Loucy (cell line): ENCODE measurements at regions not wholly inside any gene's neighbourhood (a gene's known extent, or its start where the extent isn't known, plus 50 kb on each side); places are given as distances from the start of the nearest gene placed in this dataset.

Experiments used
- H2AFZ ChIP-seq: fragments of 200-600 bp; sonication (generic); 2 replicates; pipeline ENCODE4 v1.6.0; 2016; ENCODE audit warnings: antibody characterized with exemption, mild to moderate bottlenecking, low read length, moderate library complexity
- H3F3A ChIP-seq: fragments of 200-600 bp; 2 replicates; pipeline ENCODE4 v1.6.0; 2016; ENCODE audit warnings: antibody characterized with exemption, low read depth, mild to moderate bottlenecking
- H3K27me3 ChIP-seq: fragments of 200-600 bp; sonication (generic); 2 replicates; pipeline ENCODE4 v1.6.1; 2014; ENCODE audit warnings: low read length, mild to moderate bottlenecking; ENCODE audit not compliant: insufficient read depth, poor library complexity, severe bottlenecking
- H3K36me3 ChIP-seq: fragments of 200-600 bp; sonication (generic); 2 replicates; pipeline ENCODE4 v1.6.1; 2016; ENCODE audit warnings: low read length; ENCODE audit not compliant: insufficient read depth
- H3K4me1 ChIP-seq: fragments of 200-600 bp; sonication (generic); 2 replicates; pipeline ENCODE4 v1.5.1; 2014; ENCODE audit warnings: low read length, mild to moderate bottlenecking; ENCODE audit not compliant: insufficient read depth, poor library complexity, severe bottlenecking
- H3K4me2 ChIP-seq: fragments of 200-600 bp; sonication (generic); 2 replicates; pipeline ENCODE4 v1.6.0; 2014; ENCODE audit warnings: antibody characterized with exemption, low read length, low read depth, mild to moderate bottlenecking; ENCODE audit not compliant: poor library complexity, severe bottlenecking
- H3K4me3 ChIP-seq: fragments of 200-600 bp; sonication (generic); 2 replicates; pipeline ENCODE4 v1.5.1; 2014; ENCODE audit warnings: low read length, mild to moderate bottlenecking, mixed read lengths; ENCODE audit not compliant: poor library complexity, severe bottlenecking
- H3K79me2 ChIP-seq: fragments of 200-600 bp; sonication (generic); 2 replicates; pipeline ENCODE4 v1.6.1; 2014; ENCODE audit warnings: low read length; ENCODE audit not compliant: insufficient read depth
- H3K9ac ChIP-seq: fragments of 200-600 bp; sonication (generic); 2 replicates; pipeline ENCODE4 v1.6.0; 2014; ENCODE audit warnings: mild to moderate bottlenecking, low read depth, low read length, moderate library complexity; ENCODE audit not compliant: poor library complexity, severe bottlenecking
- H3K9me2 ChIP-seq: fragments of 200-600 bp; sonication (generic); replicated peaks from 2 replicates; pipeline ENCODE4 v1.6.1; 2016; ENCODE audit warnings: low read depth, low read length, mixed read lengths
- H3K9me3 ChIP-seq: fragments of 200-600 bp; sonication (generic); 2 replicates; pipeline ENCODE4 v1.6.1; 2014; ENCODE audit warnings: mild to moderate bottlenecking, antibody characterized with exemption, low read length, low read depth; ENCODE audit not compliant: insufficient read depth
- H4K20me1 ChIP-seq: fragments of 200-600 bp; sonication (generic); 2 replicates; pipeline ENCODE4 v1.6.0; 2014; ENCODE audit warnings: antibody characterized with exemption, low read length, mild to moderate bottlenecking; ENCODE audit not compliant: insufficient read depth, poor library complexity, severe bottlenecking
- EZH2phosphoT487 ChIP-seq: fragments of 200-600 bp; IDR thresholded peaks from 2 replicates; pipeline ENCODE4 v1.6.1; 2018; ENCODE audit warnings: antibody characterized with exemption, mild to moderate bottlenecking, moderate library complexity, borderline replicate concordance
- TF ChIP-seq, protein P1 (sequence below): fragments of 200-600 bp; sonication (generic); conservative IDR thresholded peaks from 2 replicates; pipeline ENCODE4 v1.5.1; 2014; ENCODE audit warnings: mild to moderate bottlenecking, antibody characterized with exemption, low read length

GRCh38 chr4:126264839-126265238 is 950.1 kb downstream of the FAT4 start:
- Histone ChIP-seq H3K79me2 (no peaks in the 10 kb centered on the region), H3K4me1 (no peaks in the 10 kb centered on the region), H3K27me3 (no peaks in the 10 kb centered on the region), H3K4me2 (no peak overlapping the region), H3F3A (no peaks in the 10 kb centered on the region), H3K9me3 (no peaks in the 10 kb centered on the region), H3K9ac (no peak overlapping the region), H3K36me3 (no peaks in the 10 kb centered on the region), H4K20me1 (no peaks in the 10 kb centered on the region), H2AFZ (no peak overlapping the region), H3K4me3 (no peak overlapping the region), H3K9me2 (no peaks in the 10 kb centered on the region)
- TF ChIP-seq EZH2phosphoT487 = no peak
- TF ChIP-seq, protein P1, sequence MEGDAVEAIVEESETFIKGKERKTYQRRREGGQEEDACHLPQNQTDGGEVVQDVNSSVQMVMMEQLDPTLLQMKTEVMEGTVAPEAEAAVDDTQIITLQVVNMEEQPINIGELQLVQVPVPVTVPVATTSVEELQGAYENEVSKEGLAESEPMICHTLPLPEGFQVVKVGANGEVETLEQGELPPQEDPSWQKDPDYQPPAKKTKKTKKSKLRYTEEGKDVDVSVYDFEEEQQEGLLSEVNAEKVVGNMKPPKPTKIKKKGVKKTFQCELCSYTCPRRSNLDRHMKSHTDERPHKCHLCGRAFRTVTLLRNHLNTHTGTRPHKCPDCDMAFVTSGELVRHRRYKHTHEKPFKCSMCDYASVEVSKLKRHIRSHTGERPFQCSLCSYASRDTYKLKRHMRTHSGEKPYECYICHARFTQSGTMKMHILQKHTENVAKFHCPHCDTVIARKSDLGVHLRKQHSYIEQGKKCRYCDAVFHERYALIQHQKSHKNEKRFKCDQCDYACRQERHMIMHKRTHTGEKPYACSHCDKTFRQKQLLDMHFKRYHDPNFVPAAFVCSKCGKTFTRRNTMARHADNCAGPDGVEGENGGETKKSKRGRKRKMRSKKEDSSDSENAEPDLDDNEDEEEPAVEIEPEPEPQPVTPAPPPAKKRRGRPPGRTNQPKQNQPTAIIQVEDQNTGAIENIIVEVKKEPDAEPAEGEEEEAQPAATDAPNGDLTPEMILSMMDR = no peak

GRCh38 chr4:126265888-126266287 is 951.1 kb downstream of the FAT4 start:
- H3K9me3 ChIP-seq = no peaks in the 10 kb centered on the region
- no peaks in the 10 kb centered on the region for H3F3A ChIP-seq
- no peak overlapping the region for H3K4me3 ChIP-seq
- TF ChIP-seq, protein P1 = no peak
- no peak for TF ChIP-seq EZH2phosphoT487
- H3K4me1 ChIP-seq = no peaks in the 10 kb centered on the region
- no peaks in the 10 kb centered on the region for H3K36me3 ChIP-seq
- no peak overlapping the region for H2AFZ ChIP-seq
- H3K9ac ChIP-seq = no peak overlapping the region
- no peaks in the 10 kb centered on the region for H3K79me2 ChIP-seq
- H3K4me2 ChIP-seq = no peak overlapping the region
- no peaks in the 10 kb centered on the region for H3K9me2 ChIP-seq
- H4K20me1 ChIP-seq = no peaks in the 10 kb centered on the region
- H3K27me3 ChIP-seq = no peaks in the 10 kb centered on the region

- Histone ChIP-seq H3K27me3 (no peaks in the 10 kb centered on the region), H2AFZ (no peak overlapping the region), H3K4me2 (no peak overlapping the region), H3K9me3 (no peaks in the 10 kb centered on the region), H3F3A (no peaks in the 10 kb centered on the region), H3K4me3 (no peak overlapping the region), H4K20me1 (no peaks in the 10 kb centered on the region), H3K36me3 (no peaks in the 10 kb centered on the region), H3K79me2 (no peaks in the 10 kb centered on the region), H3K9me2 (no peaks in the 10 kb centered on the region), H3K4me1 (no peaks in the 10 kb centered on the region), H3K9ac (no peak overlapping the region)
- TF ChIP-seq, protein P1 = no peak
- TF ChIP-seq EZH2phosphoT487 = no peak
Measured at GRCh38 chr4:126267689-126268088, 952.9 kb downstream of the FAT4 start.
